HG03521 (cell line): ENCODE measurements at regions not wholly inside any gene's neighbourhood (a gene's known extent, or its start where the extent isn't known, plus 50 kb on each side); places are given as distances from the start of the nearest gene placed in this dataset.

Source experiments
- ATAC-seq: cut with Tn5 transposase; IDR thresholded peaks from one replicate; pipeline ENCODE4 v1.9.1; 2021; ENCODE audit warnings: mild to moderate bottlenecking, moderate library complexity; ENCODE audit not compliant: unreplicated experiment

DNA sequence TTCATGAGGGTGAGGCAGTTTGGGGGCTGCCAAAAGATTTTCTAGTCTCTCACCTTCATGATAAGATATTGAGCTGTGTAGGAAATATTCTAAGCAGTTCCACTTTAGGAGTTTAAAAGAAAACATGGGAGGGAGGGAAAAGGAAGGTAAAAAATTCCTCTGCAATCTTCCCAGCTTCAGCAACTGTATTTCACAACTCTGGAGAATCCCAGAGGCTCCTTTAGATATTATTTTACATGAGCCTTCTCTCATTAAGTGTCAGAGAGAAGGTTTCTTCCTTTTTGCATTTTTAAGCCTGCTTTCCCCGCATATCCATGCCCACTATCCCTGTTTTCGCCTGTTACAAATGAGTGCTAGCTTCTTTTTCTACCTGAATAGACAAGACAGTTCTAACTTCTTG lies 289.4 kb downstream of the CHRM3 start:
- ATAC-seq, result no peak

- no peak for ATAC-seq
Observed at GRCh38 chr1:239676522-239677273, 290.3 kb downstream of the CHRM3 start.

DNA sequence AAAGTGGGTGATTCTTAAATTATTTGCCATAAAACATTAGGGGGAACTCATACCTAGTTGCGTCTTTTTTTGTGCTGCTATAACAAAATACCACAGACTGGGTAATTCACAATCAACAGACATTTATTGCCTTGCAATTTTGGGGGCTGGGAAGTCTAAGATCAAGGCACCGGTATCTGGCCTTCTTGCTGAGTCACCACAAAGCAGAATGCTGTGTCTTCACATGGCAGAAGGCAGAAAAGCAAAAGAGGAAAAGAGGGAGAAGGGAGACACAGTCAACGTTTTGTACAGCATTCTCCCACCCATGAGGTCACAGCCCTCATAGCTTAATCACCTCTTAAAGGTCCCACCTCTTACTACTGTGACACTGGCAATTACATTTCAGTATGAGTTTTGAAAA lies 291.0 kb downstream of the CHRM3 start:
- ATAC-seq, result no peak

DNA sequence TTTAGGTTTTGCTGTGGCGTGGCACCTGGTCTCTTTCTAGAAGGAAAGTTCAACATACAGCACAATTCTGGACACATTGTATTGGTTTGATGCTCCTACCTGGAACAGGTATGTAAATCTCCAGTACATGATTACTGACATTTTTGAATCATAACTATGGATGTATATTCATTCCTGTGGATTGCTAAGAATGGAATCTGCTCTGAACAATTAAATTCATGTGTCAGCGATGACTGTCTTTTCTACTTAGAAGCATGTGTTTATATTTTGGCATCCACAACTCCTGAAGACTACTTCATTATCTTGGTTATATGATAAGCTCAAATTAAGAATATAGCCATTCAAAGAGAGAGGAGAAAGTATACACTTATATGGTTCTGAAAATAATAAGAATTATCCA lies 291.8 kb downstream of the CHRM3 start:
- no peak for ATAC-seq

- ATAC-seq, result no peak
Observed at GRCh38 chr1:239682046-239682445, 295.7 kb downstream of the CHRM3 start.

GRCh38 chr1:239682960-239683359 lies 296.6 kb downstream of the CHRM3 start:
- ATAC-seq, result no peak

- ATAC-seq, result no peak
Observed at GRCh38 chr1:239686386-239686785, 300.0 kb downstream of the CHRM3 start.

DNA sequence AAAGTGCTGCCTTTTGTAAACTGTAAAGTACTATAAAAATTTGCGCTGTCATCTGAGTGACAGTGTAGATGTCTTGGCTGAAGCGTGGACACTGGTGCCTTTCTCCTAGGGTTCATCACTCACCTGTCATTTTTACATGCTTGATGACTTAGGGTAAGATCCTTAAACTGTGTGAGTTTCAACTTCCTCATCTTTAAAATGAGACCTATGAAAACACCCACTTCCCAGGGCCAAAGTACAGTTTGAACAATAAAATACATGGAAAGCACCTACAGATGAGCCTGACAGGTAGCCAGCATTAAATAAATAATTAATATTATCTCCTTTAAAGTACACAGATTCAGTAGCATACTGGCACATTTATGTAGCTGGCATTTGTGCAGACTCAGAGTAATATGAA lies 309.9 kb downstream of the CHRM3 start:
- ATAC-seq, result no peak

DNA sequence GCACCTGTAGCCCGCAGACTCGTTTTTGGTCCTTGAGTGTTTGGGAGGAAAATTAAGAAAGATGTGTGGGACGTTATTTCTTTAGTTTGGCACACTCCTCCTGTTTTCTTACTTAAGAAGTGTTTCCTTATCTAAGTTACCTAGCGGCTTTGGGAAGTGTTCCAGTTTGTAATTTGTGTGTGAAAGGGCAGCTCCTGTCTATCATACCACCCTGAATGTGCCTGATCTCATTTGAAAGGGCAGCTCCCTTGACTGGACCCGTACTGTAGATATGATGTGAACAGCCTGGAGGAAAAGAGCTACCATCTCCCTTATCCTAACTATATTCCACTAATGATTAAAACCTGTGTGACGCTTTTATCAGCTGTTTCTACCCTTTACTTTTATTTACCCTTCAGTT lies 314.3 kb downstream of the CHRM3 start:
- ATAC-seq, result no peak

GRCh38 chr1:239703075-239703474 lies 316.7 kb downstream of the CHRM3 start:
- no peak for ATAC-seq

DNA sequence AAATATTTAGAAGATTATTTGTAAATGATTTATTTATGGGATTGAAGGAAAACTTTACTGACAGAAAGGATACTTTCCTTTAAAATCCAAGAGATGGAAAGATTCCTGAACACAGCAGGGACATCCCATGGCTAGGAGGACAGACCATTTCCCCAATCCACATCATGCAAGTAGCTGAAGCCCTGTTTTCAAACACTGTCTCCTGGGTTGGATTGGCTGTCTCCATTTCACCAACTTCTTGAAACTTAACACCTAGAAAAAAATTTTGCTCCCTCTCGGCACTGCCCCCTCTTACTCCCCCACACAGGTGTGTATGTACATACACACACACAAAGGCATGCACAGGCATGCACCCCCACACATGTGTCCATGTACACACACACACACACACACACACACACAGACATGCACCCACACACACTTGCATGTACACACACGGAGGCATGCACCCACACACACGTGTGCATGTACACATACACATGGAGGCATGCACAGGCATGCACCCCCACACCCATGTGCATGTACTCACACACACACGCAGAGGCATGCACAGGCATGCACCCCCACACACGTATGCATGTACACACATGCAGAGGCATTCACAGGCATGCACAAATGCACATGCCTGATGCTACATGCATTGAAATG lies 320.0 kb downstream of the CHRM3 start:
- no peak for ATAC-seq

DNA sequence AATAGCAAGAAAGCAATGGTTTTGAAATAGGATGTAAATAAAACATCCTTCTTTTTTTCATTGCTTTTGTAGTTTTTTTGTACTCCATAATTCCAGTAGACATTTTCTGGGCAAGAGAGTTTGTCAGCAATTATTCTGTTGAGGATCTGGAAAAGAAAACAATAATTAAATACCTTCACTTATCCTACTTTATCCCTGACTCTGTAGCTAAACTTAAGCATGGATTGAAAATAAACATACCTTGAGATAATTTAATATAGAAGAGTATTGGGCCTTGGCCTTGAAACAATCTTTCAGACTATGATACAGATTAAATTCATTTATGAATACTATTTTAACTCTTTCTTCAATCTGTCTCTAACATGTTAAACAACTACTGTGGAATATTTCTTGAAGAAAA lies 321.2 kb downstream of the CHRM3 start:
- ATAC-seq, result no peak

DNA sequence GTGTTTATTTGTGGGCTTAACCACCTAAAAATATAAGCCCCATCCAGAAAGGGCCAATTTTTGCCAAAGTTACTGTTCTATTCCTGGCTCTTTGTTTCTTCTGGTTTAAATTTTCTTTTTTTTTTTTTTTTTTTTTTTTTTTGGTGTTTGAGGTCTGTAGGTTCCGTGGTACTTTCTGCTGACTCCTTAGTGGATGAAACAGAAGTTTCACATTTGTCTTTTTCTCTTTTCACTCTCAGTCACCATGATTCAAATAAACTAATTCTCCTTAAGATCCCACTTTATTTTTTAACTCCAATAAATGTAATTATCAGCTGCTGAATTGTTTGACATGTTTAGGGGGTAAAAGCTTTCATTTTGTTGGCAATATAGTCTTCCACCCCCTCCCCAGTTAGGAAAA lies 322.3 kb downstream of the CHRM3 start:
- ATAC-seq, result no peak

DNA sequence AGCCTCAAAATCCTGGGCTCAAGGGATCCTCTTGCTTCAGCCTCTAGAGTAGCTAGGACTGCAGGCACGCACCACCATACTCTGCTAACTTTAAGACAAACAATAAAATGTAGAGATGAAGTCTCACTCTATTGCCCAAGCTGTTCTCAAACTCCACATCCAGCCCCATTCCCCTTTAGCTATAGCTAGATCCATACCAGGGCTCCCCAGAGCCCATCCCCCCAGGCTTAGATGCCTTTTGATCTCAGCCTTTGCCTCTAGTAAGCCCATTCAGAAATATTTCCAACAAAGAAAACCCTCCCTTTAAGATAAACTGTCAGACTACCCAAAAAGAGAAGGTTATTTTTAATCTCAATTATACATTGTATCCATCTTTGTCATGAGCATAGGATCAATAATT lies 325.4 kb downstream of the CHRM3 start:
- no peak for ATAC-seq

- no peak for ATAC-seq
Observed at GRCh38 chr1:239717097-239717917, 330.9 kb downstream of the CHRM3 start.

DNA sequence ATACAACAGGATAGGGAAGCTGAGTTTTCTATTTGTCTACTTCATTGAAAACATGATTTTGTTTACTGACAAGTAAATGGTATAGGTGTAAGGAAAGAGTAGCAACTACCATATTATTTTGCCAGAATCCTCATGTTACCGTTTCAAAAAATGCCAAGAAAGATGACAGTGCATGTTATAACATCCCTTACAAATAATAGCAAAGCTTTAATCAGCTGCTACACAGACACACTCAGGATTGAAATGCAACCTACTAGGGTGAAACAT lies 331.5 kb downstream of the CHRM3 start:
- ATAC-seq, result no peak

GRCh38 chr1:239718571-239718970 lies 332.2 kb downstream of the CHRM3 start:
- ATAC-seq, result no peak

- no peak for ATAC-seq
Observed at GRCh38 chr1:239718997-239719628, 332.7 kb downstream of the CHRM3 start.

DNA sequence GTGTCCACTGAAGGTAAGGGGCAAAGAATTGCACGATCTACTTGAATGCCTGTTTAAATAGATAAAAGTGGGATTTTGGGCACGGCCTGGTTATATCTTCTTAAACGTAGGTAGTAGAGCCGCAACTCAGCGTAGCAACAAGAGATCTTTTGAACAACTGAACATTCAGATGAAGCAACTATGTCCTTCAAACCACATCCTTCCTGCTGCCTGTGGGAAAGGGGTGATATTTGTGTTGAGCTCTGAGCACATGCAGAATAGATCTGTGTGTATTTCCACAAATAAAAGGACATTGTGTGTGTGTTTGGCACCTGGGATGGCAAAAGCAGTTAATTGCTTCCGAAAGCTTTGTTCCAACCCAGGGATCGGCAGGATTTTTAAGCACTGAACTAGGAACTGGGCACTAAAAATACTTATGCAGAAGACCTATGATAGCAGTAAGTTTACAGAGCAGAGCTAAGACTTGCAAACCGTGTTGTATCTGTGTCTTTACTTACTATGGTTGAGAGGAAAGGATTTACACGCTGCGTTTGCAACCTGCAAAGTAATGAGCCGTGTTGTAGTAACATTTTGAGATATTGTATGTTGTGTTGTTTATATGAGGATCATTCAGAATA lies 333.4 kb downstream of the CHRM3 start:
- ATAC-seq, result no peak

- ATAC-seq, result no peak
Observed at GRCh38 chr1:239722035-239722434, 335.7 kb downstream of the CHRM3 start.

- no peak for ATAC-seq
Observed at GRCh38 chr1:239723776-239724367, 337.5 kb downstream of the CHRM3 start.
